ENCODE measurements at regions not wholly inside any gene's neighbourhood (a gene's known extent, or its start where the extent isn't known, plus 50 kb on each side); places are given as distances from the start of the nearest gene placed in this dataset.

- Histone ChIP-seq H3K9me2 (no peaks in the 10 kb centered on the region), H3K27ac (ENCODE audit: low read depth in 2 of 2, low read length in 1 of 2) (no peak overlapping the region), H3K4me3 (ENCODE audit: low read depth in 2 of 2, low read length in 1 of 2) (no peak overlapping the region), H3F3A (replicated peaks; ENCODE audit: insufficient read depth) (peaks cover 9% of the 10 kb centered on the region), H4K20me1 (ENCODE audit: insufficient read depth) (no peaks in the 10 kb centered on the region), H3K9me3 (no peaks in the 10 kb centered on the region), H3K4me1 (ENCODE audit: control insufficient read depth in 1 of 2, insufficient read depth in 2 of 2, low read depth in 1 of 2, low read length in 1 of 2) (peaks cover 0 to 11% of the 10 kb centered on the region in 2 experiments; a peak in 1 of 4 replicates), H3K4me2 (peak overlapping the region; percentile 49; the same call in 1 of the 2 replicates), H3K27me3 (ENCODE audit: insufficient read depth) (no peaks in the 10 kb centered on the region), H3K9ac (no peak overlapping the region), H3K36me3 (replicated peaks in 1 of 2; ENCODE audit: control insufficient read depth in 1 of 2, insufficient read depth in 2 of 2, low read length in 1 of 2) (no peaks in the 10 kb centered on the region), H3K79me2 (ENCODE audit: insufficient read depth) (no peaks in the 10 kb centered on the region), H2AFZ (ENCODE audit: low read depth) (no peak overlapping the region)
- CTCF ChIA-PET, result interaction anchor here (1.0 to 1.1 kb wide), 2 partner anchors 20 to 137 kb away, joined by 3 to 4 read pairs; no protein-coding TSS in a partner anchor
- TF ChIP-seq FOSL2 (IDR thresholded peaks at IDR 0.05; ENCODE audit: borderline replicate concordance, low read depth) (peak; percentile 27; the same call in 1 of the 2 replicates), MXI1 (IDR thresholded peaks at IDR 0.05; ENCODE audit: low read depth, low read length) (no peak), REST (IDR thresholded peaks at IDR 0.05; ENCODE audit: low read depth, low read length) (no peak), PBX3 (IDR thresholded peaks at IDR 0.05) (peak; percentile 53; the same call in 1 of the 2 replicates), ELF1 (IDR thresholded peaks at IDR 0.05) (no peak), JUND (IDR thresholded peaks at IDR 0.05) (0 out of 2 replicates have a peak, but pooled peaks have one; percentile 18), TCF12 (IDR thresholded peaks at IDR 0.05) (peak; percentile 18; the same call in 1 of the 2 replicates)
- no peak for DNase-seq
- 19% methylated on average over 1 of the region's 1 CpG for WGBS (ENCODE audit: low lambda C conversion rate)
- POLR2A ChIA-PET, result no interaction called here
These were observed 133.5 kb upstream of the TMCC3 start for GRCh38 chr12:94783862-94784261.

GRCh38 chr12:94783343-94783742, 133.0 kb upstream of the TMCC3 start:
- DNase-seq, result no peak
- CTCF ChIA-PET, result interaction anchor here (1.0 to 1.1 kb wide), 2 partner anchors 19 to 137 kb away, joined by 3 to 4 read pairs; no protein-coding TSS in a partner anchor
- TF ChIP-seq RAD21 (IDR thresholded peaks at IDR 0.05; ENCODE audit: low read length) (no peak), NRF1 (IDR thresholded peaks at IDR 0.05; ENCODE audit: low read depth, low read length) (no peak), SIN3A (IDR thresholded peaks at IDR 0.05; ENCODE audit: borderline replicate concordance, low read depth, low read length) (no peak), YY1 (IDR thresholded peaks at IDR 0.05; ENCODE audit: low read depth) (no peak), CTCF (IDR thresholded peaks at IDR 0.05) (no peak), EP300 (IDR thresholded peaks at IDR 0.05; ENCODE audit: borderline replicate concordance in 1 of 2, low read depth in 1 of 2, low read length in 1 of 2) (no peak), POLR2AphosphoS5 (IDR thresholded peaks at IDR 0.05; ENCODE audit: low read depth, low read length) (no peak), REST (IDR thresholded peaks at IDR 0.05; ENCODE audit: low read depth, low read length) (no peak), PBX3 (IDR thresholded peaks at IDR 0.05) (no peak), FOSL2 (IDR thresholded peaks at IDR 0.05; ENCODE audit: borderline replicate concordance, low read depth) (no peak), FOXJ3 (CRISPR knock-in tag; IDR thresholded peaks at IDR 0.05) (no peak), TAF1 (IDR thresholded peaks at IDR 0.05; ENCODE audit: borderline replicate concordance, low read depth, low read length) (no peak)

More at GRCh38 chr12:94783343-94783742, 133.0 kb upstream of the TMCC3 start:
- no peak overlapping the region for H3K4me3 ChIP-seq (ENCODE audit: low read depth in 2 of 2, low read length in 1 of 2)
- WGBS (ENCODE audit: low lambda C conversion rate), result 28% methylated on average over 3 of the region's 3 CpGs
- H3K79me2 ChIP-seq (ENCODE audit: insufficient read depth), result no peaks in the 10 kb centered on the region
- peaks cover 0 to 11% of the 10 kb centered on the region in 2 experiments; a peak in 1 of 4 replicates for H3K4me1 ChIP-seq (ENCODE audit: control insufficient read depth in 1 of 2, insufficient read depth in 2 of 2, low read depth in 1 of 2, low read length in 1 of 2)
- H3K9me3 ChIP-seq, result no peaks in the 10 kb centered on the region
- H4K20me1 ChIP-seq (ENCODE audit: insufficient read depth), result no peaks in the 10 kb centered on the region
- no peaks in the 10 kb centered on the region for H3K9me2 ChIP-seq
- POLR2A ChIA-PET, result no interaction called here
- no peak overlapping the region for H2AFZ ChIP-seq (ENCODE audit: low read depth)
- no peak overlapping the region for H3K9ac ChIP-seq
- no peaks in the 10 kb centered on the region for H3K36me3 ChIP-seq (replicated peaks in 1 of 2; ENCODE audit: control insufficient read depth in 1 of 2, insufficient read depth in 2 of 2, low read length in 1 of 2)
- H3K27me3 ChIP-seq (ENCODE audit: insufficient read depth), result no peaks in the 10 kb centered on the region
- H3K27ac ChIP-seq (ENCODE audit: low read depth in 2 of 2, low read length in 1 of 2), result no peak overlapping the region
- peaks cover 9% of the 10 kb centered on the region for H3F3A ChIP-seq (replicated peaks; ENCODE audit: insufficient read depth)
- H3K4me2 ChIP-seq, result peak overlapping the region; percentile 49; the same call in 1 of the 2 replicates

Data from SK-N-SH (cell line).